CD4-positive, alpha-beta T cell (primary cell): ENCODE measurements at regions not wholly inside any gene's neighbourhood (a gene's known extent, or its start where the extent isn't known, plus 50 kb on each side); places are given as distances from the start of the nearest gene placed in this dataset.

ENCODE experiments used
- ATAC-seq: fragments of 200-7000 bp; cut with Tn5 transposase; one replicate; pipeline ENCODE4 v1.10.0; 2022; ENCODE audit warnings: mild to moderate bottlenecking; ENCODE audit not compliant: poor library complexity
- CTCF ChIA-PET: fragments of 350-600 bp; sonication (Branson Sonifier 250); formaldehyde crosslinking; loops from one replicate; lab custom pipeline; 2021; ENCODE audit warnings: antibody characterized with exemption, inconsistent platforms; lab: Charles Lee
- POLR2A ChIA-PET: fragments of 350-600 bp; sonication (Branson Sonifier 250); formaldehyde crosslinking; loops from one replicate; lab custom pipeline; 2021; ENCODE audit warnings: antibody characterized with exemption, inconsistent platforms; lab: Charles Lee
- DNase-seq, 14 experiments: peaks; one replicate each; pipeline ENCODE4 v3.0.0-alpha.2; 2013 to 2020; ENCODE audit warnings: mixed read lengths in 2 of 14
- H3K27ac ChIP-seq, 2 donors: one replicate each; pipeline versions ENCODE4 v1.5.1 to v1.7.0; 2013; ENCODE audit warnings: low read length in 2 of 2, low read depth in 1 of 2, mild to moderate bottlenecking in 1 of 2
- H3K27me3 ChIP-seq, 2 experiments: 1 replicate in 1 of 2; 2 replicates in 1 of 2; pipeline versions ENCODE4 v1.6.1 to v1.7.0; 2013; ENCODE audit warnings: low read length in 2 of 2, control low read depth in 1 of 2, mild to moderate bottlenecking in 1 of 2, moderate library complexity in 1 of 2; ENCODE audit not compliant: insufficient read depth in 2 of 2, control insufficient read depth in 1 of 2
- H3K36me3 ChIP-seq: one replicate; pipeline ENCODE4 v1.6.1; 2013; ENCODE audit warnings: low read length, control low read depth; ENCODE audit not compliant: insufficient read depth
- H3K4me1 ChIP-seq: one replicate; pipeline ENCODE4 v1.6.1; 2013; ENCODE audit warnings: low read length, control low read depth; ENCODE audit not compliant: insufficient read depth
- H3K4me3 ChIP-seq: one replicate; pipeline ENCODE4 v1.5.1; 2013; ENCODE audit warnings: mild to moderate bottlenecking, low read length, moderate library complexity
- H3K9me3 ChIP-seq, 2 experiments: 1 replicate in 1 of 2; 2 replicates in 1 of 2; pipeline versions ENCODE4 v1.6.1 to v1.7.0; 2013; ENCODE audit warnings: low read length in 2 of 2, mild to moderate bottlenecking in 2 of 2, control low read depth in 1 of 2, moderate library complexity in 1 of 2; ENCODE audit not compliant: control insufficient read depth in 1 of 2, insufficient read depth in 1 of 2
- H3K27ac Mint-ChIP-seq: one replicate; pipeline ENCODE4 v1.8.0; 2020; ENCODE audit warnings: mixed read lengths
- H3K27me3 Mint-ChIP-seq: one replicate; pipeline ENCODE4 v1.8.0; 2021; ENCODE audit warnings: mixed read lengths
- H3K36me3 Mint-ChIP-seq: one replicate; pipeline ENCODE4 v1.8.0; 2021; ENCODE audit warnings: low read depth, mixed read lengths
- H3K4me1 Mint-ChIP-seq: one replicate; pipeline ENCODE4 v1.8.0; 2021; ENCODE audit warnings: low read depth, mixed read lengths
- H3K4me3 Mint-ChIP-seq: one replicate; pipeline ENCODE4 v1.8.0; 2020; ENCODE audit warnings: mild to moderate bottlenecking, mixed read lengths
- H3K9me3 Mint-ChIP-seq: one replicate; pipeline ENCODE4 v1.8.0; 2020; ENCODE audit warnings: mixed read lengths
- intact Hi-C, 2 experiments: fragments of 100-400 bp; cut with DNase I in 1 of 2; cut with micrococcal nuclease in 1 of 2; formaldehyde crosslinking; loops; one replicate each; pipeline versions ENCODE4 v1.15.1 to v1.9.0; 2023 to 2025; cut with DNase I, micrococcal nuclease
- TF ChIP-seq, protein P1 (sequence below): fragments of 200-600 bp; IDR thresholded peaks from one replicate; pipeline ENCODE4 v1.8.0; 2022; ENCODE audit warnings: antibody characterized with exemption, mild to moderate bottlenecking

DNA sequence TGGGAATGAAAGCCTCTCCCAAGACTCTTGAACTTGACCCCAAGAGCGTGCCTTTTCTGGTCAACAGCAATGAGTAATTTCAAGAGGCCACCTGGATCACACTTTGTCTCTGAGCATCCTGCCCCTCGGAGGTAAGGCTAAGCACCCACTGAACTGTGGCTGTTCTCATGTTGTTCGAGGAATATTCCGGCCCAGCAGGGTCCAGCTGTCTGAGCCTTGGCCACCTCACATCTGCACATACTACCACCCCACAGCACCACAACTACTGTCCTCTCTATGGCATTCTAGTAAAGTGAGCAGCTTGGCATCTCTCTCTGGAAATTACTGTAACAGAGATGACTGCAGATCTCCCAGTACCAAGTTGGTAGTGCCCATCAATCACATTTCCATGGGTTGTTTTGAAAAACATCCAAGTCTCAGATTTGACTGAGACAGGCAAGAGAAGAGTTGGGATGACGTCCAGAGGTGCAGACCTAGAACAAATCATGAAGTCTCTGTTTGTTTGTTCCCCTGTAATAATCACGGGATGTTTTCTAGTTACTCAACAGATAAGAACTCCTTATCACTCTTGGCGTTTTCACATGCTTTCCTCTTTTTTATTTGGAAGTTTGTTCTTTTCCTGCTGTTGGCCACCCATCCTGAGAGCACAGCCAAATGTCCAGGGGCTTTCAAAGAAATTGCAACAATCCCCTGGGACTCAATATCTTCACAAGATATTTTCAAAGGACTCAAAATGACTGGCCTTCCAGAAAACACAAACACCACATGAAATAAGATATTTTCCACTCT is 336.0 kb upstream of the TNP1 start:
- Mint-ChIP-seq H3K36me3 (no peaks in the 10 kb centered on the region), H3K27me3 (no peaks in the 10 kb centered on the region), H3K4me3 (no peak overlapping the region), H3K27ac (no peak overlapping the region), H3K4me1 (no peaks in the 10 kb centered on the region), H3K9me3 (no peaks in the 10 kb centered on the region)
- Histone ChIP-seq H3K4me1 (no peaks in the 10 kb centered on the region), H3K27ac (no peak overlapping the region), H3K9me3 (no peaks in the 10 kb centered on the region), H3K4me3 (no peak overlapping the region), H3K36me3 (no peaks in the 10 kb centered on the region), H3K27me3 (peaks cover 0 to 4% of the 10 kb centered on the region in 2 experiments)
- ATAC-seq, result no peak
- ChIA-PET POLR2A (no interaction called here), CTCF (no interaction called here)
- no peak for DNase-seq
- intact Hi-C loops, result no loop called here
- TF ChIP-seq, protein P1, sequence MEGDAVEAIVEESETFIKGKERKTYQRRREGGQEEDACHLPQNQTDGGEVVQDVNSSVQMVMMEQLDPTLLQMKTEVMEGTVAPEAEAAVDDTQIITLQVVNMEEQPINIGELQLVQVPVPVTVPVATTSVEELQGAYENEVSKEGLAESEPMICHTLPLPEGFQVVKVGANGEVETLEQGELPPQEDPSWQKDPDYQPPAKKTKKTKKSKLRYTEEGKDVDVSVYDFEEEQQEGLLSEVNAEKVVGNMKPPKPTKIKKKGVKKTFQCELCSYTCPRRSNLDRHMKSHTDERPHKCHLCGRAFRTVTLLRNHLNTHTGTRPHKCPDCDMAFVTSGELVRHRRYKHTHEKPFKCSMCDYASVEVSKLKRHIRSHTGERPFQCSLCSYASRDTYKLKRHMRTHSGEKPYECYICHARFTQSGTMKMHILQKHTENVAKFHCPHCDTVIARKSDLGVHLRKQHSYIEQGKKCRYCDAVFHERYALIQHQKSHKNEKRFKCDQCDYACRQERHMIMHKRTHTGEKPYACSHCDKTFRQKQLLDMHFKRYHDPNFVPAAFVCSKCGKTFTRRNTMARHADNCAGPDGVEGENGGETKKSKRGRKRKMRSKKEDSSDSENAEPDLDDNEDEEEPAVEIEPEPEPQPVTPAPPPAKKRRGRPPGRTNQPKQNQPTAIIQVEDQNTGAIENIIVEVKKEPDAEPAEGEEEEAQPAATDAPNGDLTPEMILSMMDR, result no peak

DNA sequence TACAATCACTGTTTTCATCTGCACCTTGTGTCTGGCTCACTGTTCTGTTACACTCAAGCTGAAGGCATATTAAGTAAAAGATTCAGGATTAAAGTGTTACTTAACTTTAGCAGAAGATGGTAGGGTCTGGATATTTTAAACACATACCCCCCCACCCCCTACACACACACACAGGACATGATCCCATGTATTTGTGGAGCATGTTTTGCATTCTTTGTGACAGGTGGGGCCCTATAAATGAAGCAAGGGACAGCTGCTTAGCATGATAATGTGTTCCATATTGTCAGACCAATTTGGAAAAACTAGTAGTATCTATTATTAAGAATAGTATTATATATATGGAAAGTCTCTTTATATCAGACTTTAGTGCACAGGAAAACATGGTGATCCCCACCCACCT is 335.2 kb upstream of the TNP1 start:
- ChIA-PET CTCF (no interaction called here), POLR2A (no interaction called here)
- Mint-ChIP-seq H3K4me1 (no peaks in the 10 kb centered on the region), H3K4me3 (no peak overlapping the region), H3K36me3 (no peaks in the 10 kb centered on the region), H3K27ac (no peak overlapping the region), H3K9me3 (no peaks in the 10 kb centered on the region), H3K27me3 (no peaks in the 10 kb centered on the region)
- H3K36me3 ChIP-seq, result no peaks in the 10 kb centered on the region
- no peak overlapping the region for H3K27ac ChIP-seq
- no peak for DNase-seq
- intact Hi-C loops, result no loop called here
- TF ChIP-seq, protein P1, result no peak
- no peak overlapping the region for H3K4me3 ChIP-seq
- peaks cover 0 to 4% of the 10 kb centered on the region in 2 experiments for H3K27me3 ChIP-seq
- H3K9me3 ChIP-seq, result no peaks in the 10 kb centered on the region
- no peaks in the 10 kb centered on the region for H3K4me1 ChIP-seq
- no peak for ATAC-seq

DNA sequence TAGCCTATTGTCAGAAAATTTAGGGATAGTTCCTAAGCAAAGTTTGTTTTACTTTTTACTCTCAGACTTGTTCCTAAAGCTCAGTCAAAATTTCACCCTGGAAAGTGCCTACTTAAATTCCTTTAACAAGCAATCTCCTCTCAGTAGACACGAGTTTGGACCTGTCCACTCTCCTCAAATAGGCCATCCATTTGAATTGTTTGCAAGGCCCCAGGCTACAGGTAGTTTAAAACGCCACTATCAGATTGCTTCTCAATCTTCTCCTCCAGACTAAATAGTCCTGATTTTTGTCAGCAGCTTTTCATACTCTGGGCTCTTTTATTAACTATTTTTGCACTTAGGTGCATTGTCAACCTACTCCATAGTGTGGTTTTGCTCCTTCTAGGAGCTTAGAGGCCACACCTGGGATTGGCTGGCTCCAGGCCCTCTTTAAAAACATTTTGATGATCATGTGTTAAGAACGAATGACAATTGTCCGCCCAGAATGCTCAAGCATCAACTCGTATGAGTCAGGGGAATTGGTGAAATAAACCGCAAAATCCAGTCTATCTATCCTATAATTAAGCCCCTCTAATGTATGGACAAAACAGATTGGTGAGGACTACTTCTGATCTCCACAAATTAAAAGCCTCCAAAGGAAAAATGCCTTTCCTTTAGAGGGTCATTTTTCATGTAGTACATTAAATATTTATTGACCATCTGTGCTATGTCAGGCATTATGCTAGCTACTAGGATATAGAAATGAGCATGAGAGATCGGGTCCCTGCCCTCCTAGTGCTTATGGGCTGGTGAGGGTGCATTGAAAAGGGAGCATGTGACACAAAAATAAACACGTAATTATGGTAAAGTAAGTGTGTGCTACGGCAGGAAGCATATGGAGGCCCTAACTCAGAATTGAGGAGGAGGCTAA is 333.8 kb upstream of the TNP1 start:
- Mint-ChIP-seq H3K36me3 (no peaks in the 10 kb centered on the region), H3K27me3 (no peaks in the 10 kb centered on the region), H3K4me1 (no peaks in the 10 kb centered on the region), H3K9me3 (no peaks in the 10 kb centered on the region), H3K27ac (no peak overlapping the region), H3K4me3 (no peak overlapping the region)
- H3K36me3 ChIP-seq, result no peaks in the 10 kb centered on the region
- H3K27me3 ChIP-seq, result peaks cover 0 to 4% of the 10 kb centered on the region in 2 experiments
- H3K4me1 ChIP-seq, result no peaks in the 10 kb centered on the region
- DNase-seq, result no peak
- H3K27ac ChIP-seq, result no peak overlapping the region
- no peak for ATAC-seq
- H3K4me3 ChIP-seq, result no peak overlapping the region
- ChIA-PET POLR2A (no interaction called here), CTCF (no interaction called here)
- intact Hi-C loops, result no loop called here
- H3K9me3 ChIP-seq, result no peaks in the 10 kb centered on the region
- TF ChIP-seq, protein P1, result no peak
